ENCODE measurements at regions not wholly inside any gene's neighbourhood (a gene's known extent, or its start where the extent isn't known, plus 50 kb on each side); places are given as distances from the start of the nearest gene placed in this dataset.

- TF ChIP-seq EZH2 (IDR thresholded peaks at IDR 0.05; ENCODE audit: low read length, missing control alignments) (no peak), CTCF (conservative IDR thresholded peaks at IDR 0.05 in 1 of 2, IDR thresholded peaks at IDR 0.05 in 1 of 2; ENCODE audit: low read depth in 1 of 2, low read length in 2 of 2) (no peak)
Observed at GRCh38 chr10:36882781-36883180, 242.6 kb upstream of the ANKRD30A start.

Data from fibroblast of lung (primary cell).